GM21515 (cell line): ENCODE measurements at regions not wholly inside any gene's neighbourhood (a gene's known extent, or its start where the extent isn't known, plus 50 kb on each side); places are given as distances from the start of the nearest gene placed in this dataset.

Source experiments
- ATAC-seq: cut with Tn5 transposase; IDR thresholded peaks from one replicate; pipeline ENCODE4 v1.9.1; 2021; ENCODE audit not compliant: unreplicated experiment

DNA sequence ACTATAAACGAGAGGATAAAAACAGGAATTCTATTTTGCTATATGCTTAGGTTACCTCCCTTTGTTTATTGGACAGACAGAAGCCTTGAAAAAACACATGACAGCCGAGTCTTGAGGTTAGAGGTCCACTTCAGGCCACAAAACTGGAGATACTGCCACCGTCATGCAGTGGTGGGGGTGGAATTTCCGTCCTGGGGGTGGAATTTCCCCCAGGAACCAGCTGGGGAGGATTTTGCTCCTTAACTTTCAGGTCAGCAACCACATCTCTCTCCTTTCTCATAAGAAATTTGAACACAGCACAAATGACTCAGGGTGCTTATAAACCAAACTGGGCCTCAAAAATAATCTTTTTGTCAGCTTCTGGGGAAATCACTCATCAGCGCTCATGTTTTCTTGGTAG is 545.8 kb upstream of the ADAMTS9 start:
- ATAC-seq = no peak

- no peak for ATAC-seq
Measured at GRCh38 chr3:65231544-65231943, 543.7 kb upstream of the ADAMTS9 start.

- ATAC-seq = no peak
Measured at GRCh38 chr3:65230261-65231139, 542.7 kb upstream of the ADAMTS9 start.

DNA sequence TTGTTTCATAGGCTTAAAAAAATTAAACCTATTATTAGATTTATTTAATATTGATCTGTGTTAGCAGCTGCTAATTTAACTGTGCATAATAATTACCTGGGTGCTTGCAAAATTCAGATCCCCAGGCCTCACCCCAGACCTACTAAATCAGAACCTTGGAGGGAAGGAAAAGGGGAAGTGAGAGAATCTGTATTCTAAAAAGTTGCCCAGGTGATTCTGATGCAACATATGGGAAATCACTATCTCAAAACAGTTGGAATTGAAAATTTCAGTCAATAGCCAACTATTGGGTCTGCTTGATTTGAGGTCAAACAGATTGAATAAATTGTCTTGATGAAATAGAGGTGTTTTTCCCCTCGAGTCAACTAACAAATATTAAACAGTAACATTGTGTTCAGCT is 538.5 kb upstream of the ADAMTS9 start:
- ATAC-seq = no peak

GRCh38 chr3:65210026-65210814 is 522.4 kb upstream of the ADAMTS9 start:
- ATAC-seq = no peak

GRCh38 chr3:65202395-65202794 is 514.6 kb upstream of the ADAMTS9 start:
- ATAC-seq = no peak

DNA sequence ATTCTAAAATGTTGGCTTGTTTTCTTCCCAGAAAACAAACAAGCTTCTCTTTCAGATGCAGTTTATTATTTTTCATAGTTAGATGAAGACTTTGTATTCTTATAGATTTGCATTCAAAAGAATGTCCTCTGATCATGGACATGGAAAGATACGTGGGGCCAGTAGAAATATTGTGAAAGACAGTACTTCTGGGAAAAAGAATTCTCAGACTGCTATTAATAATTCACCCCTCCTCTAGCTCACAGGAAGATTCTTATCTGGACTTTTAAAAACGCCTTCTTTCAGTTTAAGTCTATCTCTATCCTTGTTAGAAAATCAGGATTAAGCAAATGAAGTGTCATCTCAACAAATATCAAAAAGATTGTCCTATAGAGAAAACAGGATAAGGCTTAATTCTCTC is 514.1 kb upstream of the ADAMTS9 start:
- ATAC-seq = no peak

GRCh38 chr3:65200310-65200970 is 512.6 kb upstream of the ADAMTS9 start:
- ATAC-seq = no peak

DNA sequence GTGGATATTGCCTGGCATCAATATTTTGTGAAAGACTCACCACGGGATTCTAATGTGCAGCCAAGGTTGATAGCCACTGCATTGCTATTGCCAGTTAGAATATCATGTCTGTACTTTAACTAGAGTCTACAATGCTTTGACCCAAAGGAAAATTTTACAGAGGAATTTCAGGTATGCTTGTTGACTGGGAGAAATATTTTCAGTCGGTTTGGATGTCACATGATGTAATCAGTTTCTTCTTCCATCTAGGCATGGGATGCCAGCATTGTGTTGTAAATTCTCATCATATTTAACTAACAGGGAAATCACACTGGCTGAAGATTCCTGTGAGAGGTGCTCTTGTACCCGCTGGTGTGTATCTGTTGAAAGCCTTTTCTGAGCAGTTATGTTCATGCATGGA is 508.9 kb upstream of the ADAMTS9 start:
- ATAC-seq = no peak

- no peak for ATAC-seq
Measured at GRCh38 chr3:65195211-65196006, 507.6 kb upstream of the ADAMTS9 start.

- no peak for ATAC-seq
Measured at GRCh38 chr3:65194744-65195143, 506.9 kb upstream of the ADAMTS9 start.

DNA sequence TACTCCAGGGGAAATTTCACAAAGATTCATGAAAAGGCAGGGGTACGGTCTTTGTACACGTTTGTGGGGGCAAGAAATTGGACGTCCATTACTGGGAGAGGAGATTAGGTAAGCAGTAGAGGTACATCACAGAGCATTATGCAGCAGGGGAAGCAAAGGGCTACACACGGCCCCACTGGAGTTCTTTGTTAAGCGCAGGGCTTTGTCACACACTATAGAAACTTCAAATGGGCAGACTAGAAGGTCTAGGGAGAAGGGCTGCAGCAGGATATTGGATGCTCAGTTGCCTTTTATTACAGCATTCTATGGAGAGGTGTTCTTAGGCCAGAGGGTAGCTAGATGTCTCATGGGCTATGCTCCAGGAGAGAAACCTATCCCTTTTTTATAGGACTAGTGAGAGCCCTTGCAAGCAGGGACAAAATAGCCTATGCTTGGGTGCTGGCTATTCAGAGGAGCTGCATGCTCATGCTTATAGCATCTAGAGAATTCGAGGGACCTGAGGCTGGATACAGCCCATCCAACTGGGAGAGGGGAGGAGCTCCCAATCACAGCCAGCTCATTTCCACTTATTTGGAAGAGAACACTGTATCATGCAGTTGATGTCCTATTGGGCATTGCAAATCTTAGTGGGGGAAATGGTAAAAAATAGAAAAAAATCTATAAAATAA is 506.4 kb upstream of the ADAMTS9 start:
- no peak for ATAC-seq

GRCh38 chr3:65193531-65193930 is 505.7 kb upstream of the ADAMTS9 start:
- ATAC-seq = no peak

GRCh38 chr3:65190111-65190510 is 502.3 kb upstream of the ADAMTS9 start:
- no peak for ATAC-seq

- ATAC-seq = no peak
Measured at GRCh38 chr3:65186268-65186667, 498.5 kb upstream of the ADAMTS9 start.

DNA sequence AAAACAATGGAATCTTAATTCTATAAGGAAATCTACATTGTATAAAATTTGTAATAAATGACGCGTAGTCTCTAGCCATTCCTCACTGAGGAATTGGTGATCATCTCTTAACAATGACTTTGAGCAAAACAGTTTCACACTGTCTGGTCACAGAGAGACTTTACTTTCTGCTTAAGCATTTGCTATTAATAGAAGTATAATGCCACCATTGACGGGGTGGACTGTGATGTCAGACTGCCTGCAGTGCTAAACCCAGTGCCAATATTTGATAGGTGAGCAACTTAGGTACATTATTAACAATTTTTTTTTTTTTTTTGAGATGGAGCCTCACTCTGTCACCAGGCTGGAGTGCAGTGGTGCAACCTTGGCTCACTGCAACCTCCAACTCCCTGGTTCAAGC is 494.9 kb upstream of the ADAMTS9 start:
- ATAC-seq = no peak

GRCh38 chr3:65182085-65182484 is 494.3 kb upstream of the ADAMTS9 start:
- no peak for ATAC-seq

- ATAC-seq = no peak
Measured at GRCh38 chr3:65181391-65181871, 493.6 kb upstream of the ADAMTS9 start.

DNA sequence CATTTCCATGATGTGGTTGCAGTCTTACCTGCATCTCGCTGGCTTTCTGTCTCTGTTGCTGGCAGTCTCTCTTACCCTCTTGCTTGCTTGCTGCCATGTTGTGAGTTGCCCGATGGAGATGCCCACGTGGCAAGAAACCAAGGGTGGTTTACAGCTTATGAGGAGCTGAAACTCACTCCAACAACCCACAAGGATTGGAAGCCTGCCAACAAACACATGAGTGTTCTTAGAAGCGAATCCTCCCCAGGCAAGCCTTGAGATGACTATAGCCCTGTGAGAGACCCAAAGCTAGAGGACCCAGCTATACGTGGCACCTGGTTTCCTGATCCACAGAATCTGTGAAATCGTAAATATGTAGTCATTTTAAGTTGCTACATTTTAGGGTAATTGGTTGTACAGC is 490.9 kb upstream of the ADAMTS9 start:
- ATAC-seq = no peak

DNA sequence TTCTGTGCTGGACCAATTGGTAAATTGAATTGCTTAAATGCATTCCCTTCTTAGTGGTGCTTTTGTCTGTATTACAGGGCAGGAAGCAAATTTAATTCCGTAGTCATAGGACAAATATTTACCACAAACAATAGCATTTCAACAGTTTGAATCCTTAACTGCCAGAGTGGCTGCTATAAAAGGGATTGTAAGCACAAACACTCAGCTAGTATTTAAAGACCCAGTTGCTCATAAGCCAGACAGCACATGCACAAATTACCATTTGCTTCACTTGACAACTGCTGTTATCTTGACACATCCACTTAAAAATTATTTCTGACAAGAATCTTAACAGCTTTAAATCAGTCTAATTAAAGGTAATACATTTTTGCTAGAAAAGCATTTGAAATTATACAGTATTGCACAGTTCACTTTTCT is 490.2 kb upstream of the ADAMTS9 start:
- no peak for ATAC-seq
